ENCODE measurements at regions not wholly inside any gene's neighbourhood (a gene's known extent, or its start where the extent isn't known, plus 50 kb on each side); places are given as distances from the start of the nearest gene placed in this dataset.
"Not testable (repeated sequence)": the region's sequence is repeated elsewhere in the genome, so short reads cannot be mapped to it uniquely, and the experiment has no call there.

DNA sequence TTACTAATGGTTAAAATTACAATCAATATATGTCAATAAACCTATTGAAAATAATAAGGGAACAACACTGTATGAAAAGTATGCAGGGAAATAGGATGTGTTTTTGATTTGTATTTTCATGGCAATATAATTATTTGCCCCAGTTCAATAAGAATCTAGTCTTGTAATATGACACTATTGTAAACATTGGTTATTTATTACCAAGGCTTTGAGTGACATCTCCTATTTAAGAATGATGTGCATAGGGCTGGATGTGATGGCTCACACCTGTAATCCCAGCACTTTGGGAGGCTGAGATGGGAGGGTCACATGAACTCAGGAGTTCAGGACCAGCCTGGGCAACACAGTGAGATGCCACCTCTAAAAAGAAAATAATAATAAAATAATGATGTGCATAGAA is 78.6 kb upstream of the DTNBP1 start:
- TF ChIP-seq, protein P1, sequence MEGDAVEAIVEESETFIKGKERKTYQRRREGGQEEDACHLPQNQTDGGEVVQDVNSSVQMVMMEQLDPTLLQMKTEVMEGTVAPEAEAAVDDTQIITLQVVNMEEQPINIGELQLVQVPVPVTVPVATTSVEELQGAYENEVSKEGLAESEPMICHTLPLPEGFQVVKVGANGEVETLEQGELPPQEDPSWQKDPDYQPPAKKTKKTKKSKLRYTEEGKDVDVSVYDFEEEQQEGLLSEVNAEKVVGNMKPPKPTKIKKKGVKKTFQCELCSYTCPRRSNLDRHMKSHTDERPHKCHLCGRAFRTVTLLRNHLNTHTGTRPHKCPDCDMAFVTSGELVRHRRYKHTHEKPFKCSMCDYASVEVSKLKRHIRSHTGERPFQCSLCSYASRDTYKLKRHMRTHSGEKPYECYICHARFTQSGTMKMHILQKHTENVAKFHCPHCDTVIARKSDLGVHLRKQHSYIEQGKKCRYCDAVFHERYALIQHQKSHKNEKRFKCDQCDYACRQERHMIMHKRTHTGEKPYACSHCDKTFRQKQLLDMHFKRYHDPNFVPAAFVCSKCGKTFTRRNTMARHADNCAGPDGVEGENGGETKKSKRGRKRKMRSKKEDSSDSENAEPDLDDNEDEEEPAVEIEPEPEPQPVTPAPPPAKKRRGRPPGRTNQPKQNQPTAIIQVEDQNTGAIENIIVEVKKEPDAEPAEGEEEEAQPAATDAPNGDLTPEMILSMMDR (IDR thresholded peaks at IDR 0.05): no peak

DNA sequence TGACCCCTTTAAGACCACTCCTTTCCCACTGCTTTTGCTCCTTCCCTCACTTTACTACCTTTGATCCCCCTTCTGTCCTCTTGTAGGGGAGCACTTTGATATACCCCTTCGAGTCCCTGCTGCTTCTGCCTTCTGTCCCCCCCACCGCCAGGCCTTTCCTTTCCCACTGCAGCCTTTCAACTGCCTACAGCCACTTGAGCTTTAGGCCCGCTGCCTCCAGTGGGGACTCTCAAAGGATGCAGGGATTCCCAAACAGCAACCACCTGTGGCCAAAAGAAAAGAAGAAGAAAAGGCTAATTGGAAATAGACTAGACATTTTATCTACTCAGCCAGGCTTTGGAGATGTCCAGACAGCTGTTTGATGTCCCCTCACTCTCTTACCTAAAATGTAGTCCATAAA is 77.0 kb upstream of the DTNBP1 start:
- Histone ChIP-seq H2AFZ (no peak overlapping the region), H3K79me2 (no peaks in the 10 kb centered on the region), H3K36me3 (ENCODE audit: control insufficient read depth, insufficient read depth, low read length) (no peaks in the 10 kb centered on the region), H3K9ac (no peak overlapping the region), H3K4me2 (ENCODE audit: low read length) (no peak overlapping the region), H3K4me1 (no peaks in the 10 kb centered on the region), H3K9me3 (ENCODE audit: control insufficient read depth, low read length) (no peaks in the 10 kb centered on the region), H3K27ac (no peak overlapping the region), H3K27me3 (ENCODE audit: control insufficient read depth, insufficient read depth, low read length) (no peaks in the 10 kb centered on the region), H3K4me3 (ENCODE audit: low read depth, low read length) (no peak overlapping the region)
- TF ChIP-seq, protein P1 (IDR thresholded peaks at IDR 0.05): no peak

More for the DNA sequence above, 78.6 kb upstream of the DTNBP1 start:
- Histone ChIP-seq H3K27me3 (ENCODE audit: control insufficient read depth, insufficient read depth, low read length) (no peaks in the 10 kb centered on the region), H3K9me3 (ENCODE audit: control insufficient read depth, low read length) (no peaks in the 10 kb centered on the region), H3K4me3 (ENCODE audit: low read depth, low read length) (no peak overlapping the region), H3K4me1 (no peaks in the 10 kb centered on the region), H2AFZ (no peak overlapping the region), H3K36me3 (ENCODE audit: control insufficient read depth, insufficient read depth, low read length) (no peaks in the 10 kb centered on the region), H3K4me2 (ENCODE audit: low read length) (no peak overlapping the region), H3K27ac (no peak overlapping the region), H3K79me2 (no peaks in the 10 kb centered on the region), H3K9ac (no peak overlapping the region)

DNA sequence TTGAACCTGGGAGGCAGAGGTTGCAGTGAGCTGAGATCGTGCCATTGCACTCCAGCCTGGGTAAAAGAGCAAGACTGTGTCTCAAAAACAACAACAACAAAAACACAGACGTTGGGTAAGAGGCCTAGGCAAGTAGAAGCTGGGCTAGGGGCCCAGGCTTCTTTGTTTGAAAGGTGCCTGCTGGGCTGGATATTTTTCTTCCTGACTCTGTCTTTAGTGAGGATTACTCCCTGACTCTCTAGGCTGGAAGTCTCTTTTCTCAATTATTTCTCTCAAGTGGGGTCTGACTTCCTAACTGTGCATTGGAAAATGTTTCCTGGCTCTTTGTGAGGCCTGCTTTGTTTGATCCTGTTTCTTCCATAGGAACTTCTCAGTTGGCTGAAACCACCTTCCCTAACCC is 76.5 kb upstream of the DTNBP1 start:
- TF ChIP-seq, protein P1 (IDR thresholded peaks at IDR 0.05): no peak
- Histone ChIP-seq H3K27ac (no peak overlapping the region), H3K4me1 (no peaks in the 10 kb centered on the region), H3K9me3 (ENCODE audit: control insufficient read depth, low read length) (no peaks in the 10 kb centered on the region), H3K9ac (no peak overlapping the region), H3K4me2 (ENCODE audit: low read length) (no peak overlapping the region), H3K36me3 (ENCODE audit: control insufficient read depth, insufficient read depth, low read length) (no peaks in the 10 kb centered on the region), H3K79me2 (no peaks in the 10 kb centered on the region), H3K4me3 (ENCODE audit: low read depth, low read length) (no peak overlapping the region), H2AFZ (no peak overlapping the region), H3K27me3 (ENCODE audit: control insufficient read depth, insufficient read depth, low read length) (no peaks in the 10 kb centered on the region)

DNA sequence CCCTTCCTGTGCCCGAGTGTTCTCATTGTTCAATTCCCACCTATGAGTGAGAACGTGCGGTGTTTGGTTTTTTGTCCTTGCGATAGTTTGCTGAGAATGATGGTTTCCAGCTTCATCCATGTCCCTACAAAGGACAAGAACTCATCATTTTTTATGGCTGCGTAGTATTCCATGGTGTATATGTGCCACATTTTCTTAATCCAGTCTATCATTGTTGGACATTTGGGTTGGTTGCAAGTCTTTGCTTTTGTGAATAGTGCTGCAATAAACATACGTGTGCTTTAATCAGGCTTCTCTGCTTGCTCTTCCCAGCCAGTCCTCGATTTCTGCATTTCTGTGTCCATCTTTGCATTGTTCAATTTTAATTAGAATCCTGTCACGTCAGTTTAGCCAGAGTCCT is 75.4 kb upstream of the DTNBP1 start:
- not testable (repeated sequence) for H3K9ac ChIP-seq; H3K79me2 ChIP-seq; H3K27ac ChIP-seq; H3K4me3 ChIP-seq (ENCODE audit: low read depth, low read length); H2AFZ ChIP-seq; H3K36me3 ChIP-seq (ENCODE audit: control insufficient read depth, insufficient read depth, low read length); H3K27me3 ChIP-seq (ENCODE audit: control insufficient read depth, insufficient read depth, low read length); H3K4me1 ChIP-seq; H3K9me3 ChIP-seq (ENCODE audit: control insufficient read depth, low read length); H3K4me2 ChIP-seq (ENCODE audit: low read length)

DNA sequence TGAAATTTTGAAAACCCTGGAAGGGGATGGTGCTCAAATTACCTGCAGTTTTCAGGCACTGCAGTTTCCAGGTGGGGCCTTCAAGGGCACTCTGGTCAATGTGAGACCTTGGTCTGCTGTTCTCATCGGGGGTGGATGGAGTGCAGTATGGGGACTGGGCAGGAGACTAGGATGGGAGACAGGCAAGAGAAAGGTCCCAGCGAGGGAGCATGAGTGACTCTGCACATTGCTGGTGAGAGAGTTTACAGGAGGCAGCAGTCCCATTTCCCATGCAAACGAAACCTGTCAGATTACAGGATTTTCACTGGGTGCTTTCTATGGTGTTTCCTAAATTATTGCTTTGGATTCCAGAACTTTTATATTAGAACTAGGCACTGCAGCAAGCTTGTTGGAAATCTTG is 73.5 kb upstream of the DTNBP1 start:
- H3K4me3 ChIP-seq (ENCODE audit: low read depth, low read length): no peak overlapping the region
- no peaks in the 10 kb centered on the region for H3K36me3 ChIP-seq (ENCODE audit: control insufficient read depth, insufficient read depth, low read length)
- H3K9me3 ChIP-seq (ENCODE audit: control insufficient read depth, low read length): no peaks in the 10 kb centered on the region
- TF ChIP-seq, protein P1 (IDR thresholded peaks at IDR 0.05): no peak
- H3K79me2 ChIP-seq: no peaks in the 10 kb centered on the region
- no peak overlapping the region for H3K4me2 ChIP-seq (ENCODE audit: low read length)
- H2AFZ ChIP-seq: no peak overlapping the region
- no peaks in the 10 kb centered on the region for H3K27me3 ChIP-seq (ENCODE audit: control insufficient read depth, insufficient read depth, low read length)
- no peak overlapping the region for H3K9ac ChIP-seq
- H3K4me1 ChIP-seq: no peaks in the 10 kb centered on the region
- no peak overlapping the region for H3K27ac ChIP-seq

All from parathyroid adenoma (tissue), 2 donors.